ENCODE measurements at regions not wholly inside any gene's neighbourhood (a gene's known extent, or its start where the extent isn't known, plus 50 kb on each side); places are given as distances from the start of the nearest gene placed in this dataset.

- TF ChIP-seq, protein P1, sequence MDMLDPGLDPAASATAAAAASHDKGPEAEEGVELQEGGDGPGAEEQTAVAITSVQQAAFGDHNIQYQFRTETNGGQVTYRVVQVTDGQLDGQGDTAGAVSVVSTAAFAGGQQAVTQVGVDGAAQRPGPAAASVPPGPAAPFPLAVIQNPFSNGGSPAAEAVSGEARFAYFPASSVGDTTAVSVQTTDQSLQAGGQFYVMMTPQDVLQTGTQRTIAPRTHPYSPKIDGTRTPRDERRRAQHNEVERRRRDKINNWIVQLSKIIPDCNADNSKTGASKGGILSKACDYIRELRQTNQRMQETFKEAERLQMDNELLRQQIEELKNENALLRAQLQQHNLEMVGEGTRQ (IDR thresholded peaks at IDR 0.05; ENCODE audit: low read depth, low read length) = no peak
- TF ChIP-seq ELK1 (IDR thresholded peaks at IDR 0.05; ENCODE audit: borderline replicate concordance, low read depth, low read length) (no peak), CTCF (conservative IDR thresholded peaks at IDR 0.05; ENCODE audit: low read depth, low read length) (no peak), NFE2L2 (IDR thresholded peaks at IDR 0.05; ENCODE audit: low read depth, low read length) (0 out of 2 replicates have a peak, but pooled peaks have one; percentile 18), MXI1 (IDR thresholded peaks at IDR 0.05; ENCODE audit: borderline replicate concordance, low read depth, low read length) (no peak)
Measured at GRCh38 chr6:9173229-9173628, 737.9 kb upstream of the SLC35B3 start.
